Fibroblast of lung (primary cell): ENCODE measurements at regions not wholly inside any gene's neighbourhood (a gene's known extent, or its start where the extent isn't known, plus 50 kb on each side); places are given as distances from the start of the nearest gene placed in this dataset.
A peak's percentile ranks its signal among the peaks of the same experiment; 100 is the strongest.

ENCODE experiments used
- DNase-seq, 2 donors: peaks; one replicate each; pipeline versions ENCODE4 v3.0.0 to v3.0.0-alpha.2; 2010; ENCODE audit warnings: low read depth in 2 of 2
- H2AFZ ChIP-seq: 2 replicates; pipeline ENCODE4 v1.5.1; 2012; ENCODE audit warnings: low read length, control low read depth, inconsistent platforms
- H3K27ac ChIP-seq: 2 replicates; pipeline ENCODE4 v1.5.1; 2011; ENCODE audit warnings: low read length, control low read depth; ENCODE audit not compliant: insufficient read depth
- H3K27me3 ChIP-seq: 2 replicates; pipeline ENCODE4 v1.5.1; 2011; ENCODE audit warnings: mild to moderate bottlenecking, low read length; ENCODE audit not compliant: control insufficient read depth, insufficient read depth
- H3K36me3 ChIP-seq: 2 replicates; pipeline ENCODE4 v1.5.1; 2011; ENCODE audit warnings: low read length; ENCODE audit not compliant: control insufficient read depth, insufficient read depth
- H3K4me1 ChIP-seq: 2 replicates; pipeline ENCODE4 v1.5.1; 2011; ENCODE audit warnings: low read length; ENCODE audit not compliant: control insufficient read depth, insufficient read depth; ENCODE audit errors: extremely low read depth
- H3K4me2 ChIP-seq: 2 replicates; pipeline ENCODE4 v1.5.1; 2011; ENCODE audit warnings: low read length, control low read depth; ENCODE audit not compliant: insufficient read depth; ENCODE audit errors: extremely low read depth
- H3K4me3 ChIP-seq, 4 experiments: fragments of 200-600 bp in 1 of 4; sonication (generic) in 1 of 4; replicated peaks in 1 of 4; 2 replicates each; pipeline ENCODE4 v1.5.1; 2011 to 2016; ENCODE audit warnings: low read length in 4 of 4, low read depth in 3 of 4, mild to moderate bottlenecking in 3 of 4, control low read depth in 2 of 4, inconsistent platforms in 1 of 4, mixed read lengths in 1 of 4; ENCODE audit not compliant: insufficient read depth in 1 of 4; ENCODE audit errors: control extremely low read depth in 1 of 4
- H3K79me2 ChIP-seq: 2 replicates; pipeline ENCODE4 v1.5.1; 2012; ENCODE audit warnings: mild to moderate bottlenecking, low read length, inconsistent platforms; ENCODE audit not compliant: control insufficient read depth, insufficient read depth
- H3K9ac ChIP-seq: 2 replicates; pipeline ENCODE4 v1.5.1; 2011; ENCODE audit warnings: mild to moderate bottlenecking, low read length, control low read depth; ENCODE audit not compliant: insufficient read depth
- H3K9me3 ChIP-seq: 2 replicates; pipeline ENCODE4 v1.5.1; 2012; ENCODE audit warnings: low read depth, low read length; ENCODE audit not compliant: control insufficient read depth, insufficient read depth
- H4K20me1 ChIP-seq: 2 replicates; pipeline ENCODE4 v1.5.1; 2011; ENCODE audit warnings: low read length; ENCODE audit not compliant: control insufficient read depth, insufficient read depth; ENCODE audit errors: extremely low read depth
- EZH2 ChIP-seq: IDR thresholded peaks from 2 replicates; pipeline ENCODE4 v1.5.1; 2012; ENCODE audit warnings: low read length, control low read depth, mild to moderate bottlenecking; ENCODE audit errors: missing control alignments
- TF ChIP-seq, protein P1 (sequence below), 2 donors: IDR thresholded peaks in 1 of 2; conservative IDR thresholded peaks in 1 of 2; 1 replicate in 1 of 2; 2 replicates in 1 of 2; pipeline ENCODE4 v1.5.1; 2011 to 2012; ENCODE audit warnings: low read length in 2 of 2, control low read depth in 1 of 2, inconsistent platforms in 1 of 2, low read depth in 1 of 2, mild to moderate bottlenecking in 1 of 2

DNA sequence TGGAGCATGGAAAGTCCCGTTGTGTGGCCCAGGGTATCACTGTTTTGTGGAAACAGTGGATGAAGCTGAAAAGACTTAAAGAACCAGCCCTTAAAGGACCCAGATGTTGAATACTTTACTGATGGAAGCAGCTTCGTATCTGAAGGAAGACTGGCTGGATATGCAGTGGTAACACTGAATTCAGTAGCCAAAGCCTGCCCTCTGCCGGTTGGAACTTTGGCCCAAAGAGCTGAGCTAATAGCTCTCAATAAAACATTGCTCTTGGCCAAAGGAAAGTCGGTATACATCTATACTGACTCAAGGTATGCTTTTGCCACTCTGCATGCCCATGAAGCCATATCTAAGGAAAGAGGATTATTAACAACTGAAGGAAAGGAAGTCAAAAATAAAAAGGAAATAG is 885.4 kb downstream of the PDCD6IP start:
- Histone ChIP-seq H3K4me3 (no peak overlapping the region), H3K4me2 (no peak overlapping the region), H3K27me3 (no peaks in the 10 kb centered on the region), H3K27ac (no peak overlapping the region), H3K4me1 (no peaks in the 10 kb centered on the region), H3K79me2 (no peaks in the 10 kb centered on the region), H2AFZ (no peak overlapping the region), H3K36me3 (no peaks in the 10 kb centered on the region), H4K20me1 (no peaks in the 10 kb centered on the region), H3K9ac (no peak overlapping the region), H3K9me3 (no peaks in the 10 kb centered on the region)
- peak; percentile 5 to 33 for DNase-seq
- TF ChIP-seq, protein P1, sequence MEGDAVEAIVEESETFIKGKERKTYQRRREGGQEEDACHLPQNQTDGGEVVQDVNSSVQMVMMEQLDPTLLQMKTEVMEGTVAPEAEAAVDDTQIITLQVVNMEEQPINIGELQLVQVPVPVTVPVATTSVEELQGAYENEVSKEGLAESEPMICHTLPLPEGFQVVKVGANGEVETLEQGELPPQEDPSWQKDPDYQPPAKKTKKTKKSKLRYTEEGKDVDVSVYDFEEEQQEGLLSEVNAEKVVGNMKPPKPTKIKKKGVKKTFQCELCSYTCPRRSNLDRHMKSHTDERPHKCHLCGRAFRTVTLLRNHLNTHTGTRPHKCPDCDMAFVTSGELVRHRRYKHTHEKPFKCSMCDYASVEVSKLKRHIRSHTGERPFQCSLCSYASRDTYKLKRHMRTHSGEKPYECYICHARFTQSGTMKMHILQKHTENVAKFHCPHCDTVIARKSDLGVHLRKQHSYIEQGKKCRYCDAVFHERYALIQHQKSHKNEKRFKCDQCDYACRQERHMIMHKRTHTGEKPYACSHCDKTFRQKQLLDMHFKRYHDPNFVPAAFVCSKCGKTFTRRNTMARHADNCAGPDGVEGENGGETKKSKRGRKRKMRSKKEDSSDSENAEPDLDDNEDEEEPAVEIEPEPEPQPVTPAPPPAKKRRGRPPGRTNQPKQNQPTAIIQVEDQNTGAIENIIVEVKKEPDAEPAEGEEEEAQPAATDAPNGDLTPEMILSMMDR (conservative IDR thresholded peaks at IDR 0.05 in 1 of 2, IDR thresholded peaks at IDR 0.05 in 1 of 2; ENCODE audit: low read depth in 1 of 2, low read length in 2 of 2), result peak; percentile 32 to 42
- TF ChIP-seq EZH2, result no peak

DNA sequence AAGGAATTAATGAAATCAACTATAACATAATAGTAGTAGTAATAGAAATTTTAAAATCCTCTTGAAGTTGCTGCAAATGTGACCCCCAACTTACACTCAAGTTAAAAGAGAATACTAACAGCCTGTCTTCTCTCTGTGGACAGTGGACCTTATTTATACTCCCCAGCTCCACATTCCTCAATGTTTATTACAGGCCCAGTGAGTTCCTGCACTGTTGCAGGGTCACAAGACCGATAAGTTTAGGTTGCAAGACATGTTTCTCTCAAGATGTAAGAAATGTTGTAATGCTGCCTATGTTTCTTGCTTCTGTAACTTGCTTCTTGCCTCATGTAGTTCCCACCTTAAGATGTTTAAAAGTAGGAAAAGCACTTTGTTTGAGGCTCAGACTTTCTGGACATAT is 888.1 kb downstream of the PDCD6IP start:
- no peak overlapping the region for H3K9ac ChIP-seq
- no peak for DNase-seq

DNA sequence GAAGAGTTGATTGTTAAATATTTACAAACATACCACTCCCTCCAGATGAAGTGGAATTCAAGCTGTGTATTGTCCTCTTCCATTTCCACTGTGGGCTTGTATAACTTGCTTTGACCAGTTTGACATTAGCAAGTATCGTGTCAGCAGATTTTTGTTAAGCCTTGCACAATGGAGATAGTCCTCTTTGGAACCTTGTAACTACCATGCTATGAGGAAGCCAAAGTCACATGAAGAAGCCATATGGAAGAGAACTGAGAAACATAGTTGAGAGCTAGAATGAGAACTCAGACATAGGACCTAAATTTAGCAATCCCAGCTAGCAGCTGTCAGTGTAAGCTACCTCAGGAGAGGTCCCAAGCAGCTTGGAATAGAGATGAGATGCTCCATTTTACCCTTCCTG is 889.2 kb downstream of the PDCD6IP start:
- Histone ChIP-seq H3K9me3 (no peaks in the 10 kb centered on the region), H3K27ac (no peak overlapping the region), H3K4me1 (no peaks in the 10 kb centered on the region), H3K4me3 (no peak overlapping the region), H3K27me3 (no peaks in the 10 kb centered on the region), H3K36me3 (no peaks in the 10 kb centered on the region), H4K20me1 (no peaks in the 10 kb centered on the region), H3K79me2 (no peaks in the 10 kb centered on the region), H3K4me2 (no peak overlapping the region), H3K9ac (no peak overlapping the region), H2AFZ (no peak overlapping the region)
- DNase-seq, result no peak
- TF ChIP-seq, protein P1 (conservative IDR thresholded peaks at IDR 0.05 in 1 of 2, IDR thresholded peaks at IDR 0.05 in 1 of 2; ENCODE audit: low read depth in 1 of 2, low read length in 2 of 2), result no peak
- no peak for TF ChIP-seq EZH2

More for the DNA sequence above, 888.1 kb downstream of the PDCD6IP start:
- Histone ChIP-seq H3K4me2 (no peak overlapping the region), H3K27ac (no peak overlapping the region), H3K4me3 (no peak overlapping the region), H3K79me2 (no peaks in the 10 kb centered on the region), H2AFZ (no peak overlapping the region), H3K9me3 (no peaks in the 10 kb centered on the region), H4K20me1 (no peaks in the 10 kb centered on the region), H3K36me3 (no peaks in the 10 kb centered on the region), H3K4me1 (no peaks in the 10 kb centered on the region), H3K27me3 (no peaks in the 10 kb centered on the region)
- no peak for TF ChIP-seq EZH2
- TF ChIP-seq, protein P1 (conservative IDR thresholded peaks at IDR 0.05 in 1 of 2, IDR thresholded peaks at IDR 0.05 in 1 of 2; ENCODE audit: low read depth in 1 of 2, low read length in 2 of 2), result no peak
